ENCODE measurements at regions not wholly inside any gene's neighbourhood (a gene's known extent, or its start where the extent isn't known, plus 50 kb on each side); places are given as distances from the start of the nearest gene placed in this dataset.
"Not testable (repeated sequence)": the region's sequence is repeated elsewhere in the genome, so short reads cannot be mapped to it uniquely, and the experiment has no call there.

- H3K27me3 Mint-ChIP-seq; H3K4me3 Mint-ChIP-seq; H3K9me3 Mint-ChIP-seq (ENCODE audit: low read depth); H3K4me1 Mint-ChIP-seq (ENCODE audit: low read depth); H3K27ac Mint-ChIP-seq; H3K36me3 Mint-ChIP-seq: not testable (repeated sequence)
Measured at GRCh38 chr1:149728598-149728997, 53.9 kb upstream of the FCGR1A start.

All from activated naive CD8-positive, alpha-beta T cell (primary cell).